BLaER1 (cell line): ENCODE measurements at regions not wholly inside any gene's neighbourhood (a gene's known extent, or its start where the extent isn't known, plus 50 kb on each side); places are given as distances from the start of the nearest gene placed in this dataset.

Experiments
- H3K27ac ChIP-seq: shearing (Covaris generic); formaldehyde crosslinking; 2 replicates; pipeline ENCODE4 v1.8.1; 2022
- H3K27me3 ChIP-seq: shearing (Covaris generic); formaldehyde crosslinking; 2 replicates; pipeline ENCODE4 v1.8.1; 2022
- H3K36me3 ChIP-seq: shearing (Covaris generic); formaldehyde crosslinking; 2 replicates; pipeline ENCODE4 v1.8.1; 2022
- H3K4me1 ChIP-seq: shearing (Covaris generic); formaldehyde crosslinking; 2 replicates; pipeline ENCODE4 v1.8.1; 2022
- H3K4me2 ChIP-seq: shearing (Covaris generic); formaldehyde crosslinking; 2 replicates; pipeline ENCODE4 v1.8.1; 2022
- H3K4me3 ChIP-seq: shearing (Covaris generic); formaldehyde crosslinking; 2 replicates; pipeline ENCODE4 v1.8.1; 2022
- H3K9ac ChIP-seq: shearing (Covaris generic); formaldehyde crosslinking; 2 replicates; pipeline ENCODE4 v1.8.1; 2022
- H3K9me3 ChIP-seq: shearing (Covaris generic); formaldehyde crosslinking; 2 replicates; pipeline ENCODE4 v1.8.1; 2022
- H4K20me1 ChIP-seq: shearing (Covaris generic); formaldehyde crosslinking; 2 replicates; pipeline ENCODE4 v1.8.1; 2022
- Cebpa-rat ChIP-seq: shearing (Covaris generic); IDR thresholded peaks from 2 replicates; pipeline ENCODE4 v1.8.1; 2022

DNA sequence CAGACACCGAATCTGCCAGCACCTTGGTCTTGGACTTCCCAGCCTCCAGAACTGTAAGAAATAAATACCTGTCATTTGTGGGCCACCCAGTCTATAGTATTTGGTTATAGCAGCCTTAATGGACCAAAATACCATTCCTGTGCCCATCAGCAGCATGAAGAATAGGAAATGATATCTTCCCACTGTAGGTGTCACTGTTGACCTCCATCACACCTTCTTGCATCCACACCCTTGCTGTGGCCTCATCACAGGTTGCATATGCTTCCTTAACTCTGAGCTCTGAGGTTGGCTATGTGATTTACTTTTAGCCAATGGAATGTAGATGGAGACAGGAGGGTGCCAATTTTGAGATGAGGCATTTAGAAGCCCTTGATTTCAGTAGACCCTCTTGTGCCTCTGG, 242.0 kb upstream of the TSHZ3 start:
- Histone ChIP-seq H3K4me2 (no peak overlapping the region), H3K27ac (no peak overlapping the region), H4K20me1 (no peaks in the 10 kb centered on the region), H3K36me3 (no peaks in the 10 kb centered on the region), H3K4me1 (0 out of 2 replicates have a peak, but pooled peaks cover 4% of the 10 kb centered on the region), H3K9me3 (no peaks in the 10 kb centered on the region), H3K4me3 (no peak overlapping the region), H3K9ac (no peak overlapping the region), H3K27me3 (no peaks in the 10 kb centered on the region)
- TF ChIP-seq Cebpa-rat: no peak

DNA sequence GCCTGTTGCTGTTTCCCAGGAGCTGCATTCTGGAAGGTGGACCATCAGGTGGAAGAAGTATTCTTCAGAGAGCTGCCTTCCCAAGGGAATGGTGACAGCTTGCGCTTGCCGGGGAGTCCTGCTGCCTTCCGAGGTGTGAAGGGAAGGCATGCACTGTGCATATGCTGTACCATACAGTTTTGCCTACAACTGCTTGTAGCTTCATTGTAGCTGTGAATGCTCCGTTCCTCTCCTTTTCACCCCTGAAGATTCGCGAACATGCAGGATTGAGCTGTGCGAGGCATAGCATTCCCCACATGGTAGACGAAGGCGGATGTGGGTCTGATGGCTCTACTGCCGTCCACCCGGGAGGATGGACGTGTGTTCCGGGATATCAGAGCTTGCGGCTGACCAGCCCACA, 243.2 kb upstream of the TSHZ3 start:
- Histone ChIP-seq H3K4me1 (0 out of 2 replicates have a peak, but pooled peaks cover 4% of the 10 kb centered on the region), H3K27me3 (no peaks in the 10 kb centered on the region), H3K4me3 (no peak overlapping the region), H3K36me3 (no peaks in the 10 kb centered on the region), H3K9ac (no peak overlapping the region), H3K4me2 (no peak overlapping the region), H3K27ac (no peak overlapping the region), H4K20me1 (no peaks in the 10 kb centered on the region), H3K9me3 (no peaks in the 10 kb centered on the region)
- TF ChIP-seq Cebpa-rat: no peak

DNA sequence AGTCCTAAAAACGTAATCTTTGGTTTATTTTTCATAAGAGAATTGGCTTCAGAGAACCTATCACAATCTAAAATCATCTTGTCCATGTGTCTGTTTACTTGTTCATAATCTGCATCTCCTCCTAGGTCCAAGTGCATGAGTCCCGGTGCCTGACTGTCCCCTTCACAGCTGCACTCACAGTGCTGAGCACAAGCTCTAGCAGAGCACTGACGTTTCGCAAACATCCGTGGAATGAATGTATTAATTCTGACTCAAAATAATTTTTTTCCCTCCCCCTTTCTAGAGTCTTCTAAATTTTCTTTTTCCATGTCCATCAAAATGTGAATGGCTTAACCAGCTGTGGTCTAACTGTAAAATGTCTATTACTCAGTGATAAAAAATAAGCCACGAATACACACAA, 245.5 kb upstream of the TSHZ3 start:
- Histone ChIP-seq H3K4me1 (0 out of 2 replicates have a peak, but pooled peaks cover 4% of the 10 kb centered on the region), H4K20me1 (no peaks in the 10 kb centered on the region), H3K9me3 (no peaks in the 10 kb centered on the region), H3K9ac (no peak overlapping the region), H3K27ac (no peak overlapping the region), H3K27me3 (no peaks in the 10 kb centered on the region), H3K4me2 (no peak overlapping the region), H3K4me3 (no peak overlapping the region), H3K36me3 (no peaks in the 10 kb centered on the region)
- TF ChIP-seq Cebpa-rat: no peak

DNA sequence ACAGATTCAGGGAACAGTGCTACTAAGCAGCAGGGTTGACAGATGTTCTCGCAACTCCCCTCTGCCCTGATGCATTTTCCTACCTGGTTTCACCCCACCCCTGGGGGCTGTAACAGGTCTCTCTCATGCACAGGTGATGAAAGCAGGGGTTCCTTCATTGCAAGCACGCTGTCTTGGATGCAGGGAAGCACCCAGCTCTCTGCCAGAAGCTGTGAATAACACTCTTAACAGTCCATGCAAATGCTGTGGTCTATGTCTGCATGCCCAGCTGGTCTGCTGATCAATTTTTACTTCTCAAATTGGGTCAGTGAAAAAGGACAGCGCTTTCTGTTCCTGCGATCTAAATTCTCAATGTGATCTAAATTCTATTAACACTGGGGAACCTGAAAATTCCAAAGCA, 246.3 kb upstream of the TSHZ3 start:
- H3K4me2 ChIP-seq: no peak overlapping the region
- H3K4me1 ChIP-seq: 0 out of 2 replicates have a peak, but pooled peaks cover 4% of the 10 kb centered on the region
- H3K9me3 ChIP-seq: no peaks in the 10 kb centered on the region
- no peaks in the 10 kb centered on the region for H3K27me3 ChIP-seq
- no peaks in the 10 kb centered on the region for H4K20me1 ChIP-seq
- no peaks in the 10 kb centered on the region for H3K36me3 ChIP-seq
- no peak overlapping the region for H3K27ac ChIP-seq
- H3K9ac ChIP-seq: no peak overlapping the region
- no peak for TF ChIP-seq Cebpa-rat
- H3K4me3 ChIP-seq: no peak overlapping the region

DNA sequence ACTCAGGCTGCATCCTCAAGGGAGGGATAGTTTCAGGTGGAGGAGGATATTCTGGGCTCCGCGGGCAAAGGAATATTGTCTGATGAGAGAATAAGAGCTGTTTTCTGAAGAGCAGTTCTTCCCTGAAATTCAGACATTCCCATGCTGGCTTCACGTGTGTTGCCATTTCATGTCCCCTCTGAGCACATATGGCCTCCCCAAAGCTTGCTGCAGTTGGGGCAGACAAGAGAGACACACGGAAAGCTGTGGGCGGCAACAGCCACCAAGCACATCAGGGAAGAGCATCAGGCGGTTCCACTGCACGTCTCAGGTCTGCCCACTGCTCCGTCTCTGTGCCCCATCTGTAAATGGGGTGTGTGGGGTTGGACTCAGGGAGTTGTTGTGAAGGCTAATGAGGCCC, 247.5 kb upstream of the TSHZ3 start:
- no peak overlapping the region for H3K4me2 ChIP-seq
- no peaks in the 10 kb centered on the region for H3K36me3 ChIP-seq
- no peak overlapping the region for H3K27ac ChIP-seq
- no peaks in the 10 kb centered on the region for H3K9me3 ChIP-seq
- H3K9ac ChIP-seq: no peak overlapping the region
- H3K27me3 ChIP-seq: no peaks in the 10 kb centered on the region
- TF ChIP-seq Cebpa-rat: no peak
- H4K20me1 ChIP-seq: no peaks in the 10 kb centered on the region
- H3K4me3 ChIP-seq: no peak overlapping the region
- H3K4me1 ChIP-seq: 0 out of 2 replicates have a peak, but pooled peaks cover 4% of the 10 kb centered on the region

DNA sequence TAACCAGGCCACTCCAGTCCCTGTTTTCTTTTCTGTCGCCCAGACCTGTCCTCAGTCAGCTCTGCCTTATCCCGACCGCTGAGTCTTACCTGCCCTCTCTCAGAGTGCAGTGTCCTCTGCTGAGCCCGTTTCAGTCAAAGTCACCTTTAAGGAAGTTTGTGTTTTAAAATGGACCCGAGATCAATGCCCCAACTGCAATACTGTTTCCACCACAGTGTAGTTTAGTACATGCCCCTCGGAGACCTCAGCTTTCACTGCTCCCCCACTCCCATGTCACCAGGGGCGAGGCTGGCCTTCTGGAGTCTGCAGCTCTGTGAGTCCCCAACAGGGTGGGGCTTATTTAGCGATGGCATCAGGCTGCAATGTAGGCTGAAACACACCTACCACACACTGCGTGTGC, 248.4 kb upstream of the TSHZ3 start:
- Histone ChIP-seq H3K9ac (no peak overlapping the region), H3K4me1 (0 out of 2 replicates have a peak, but pooled peaks cover 4% of the 10 kb centered on the region), H3K27ac (no peak overlapping the region), H3K4me2 (no peak overlapping the region), H3K27me3 (no peaks in the 10 kb centered on the region), H3K36me3 (no peaks in the 10 kb centered on the region), H3K9me3 (no peaks in the 10 kb centered on the region), H4K20me1 (no peaks in the 10 kb centered on the region), H3K4me3 (no peak overlapping the region)
- TF ChIP-seq Cebpa-rat: no peak

DNA sequence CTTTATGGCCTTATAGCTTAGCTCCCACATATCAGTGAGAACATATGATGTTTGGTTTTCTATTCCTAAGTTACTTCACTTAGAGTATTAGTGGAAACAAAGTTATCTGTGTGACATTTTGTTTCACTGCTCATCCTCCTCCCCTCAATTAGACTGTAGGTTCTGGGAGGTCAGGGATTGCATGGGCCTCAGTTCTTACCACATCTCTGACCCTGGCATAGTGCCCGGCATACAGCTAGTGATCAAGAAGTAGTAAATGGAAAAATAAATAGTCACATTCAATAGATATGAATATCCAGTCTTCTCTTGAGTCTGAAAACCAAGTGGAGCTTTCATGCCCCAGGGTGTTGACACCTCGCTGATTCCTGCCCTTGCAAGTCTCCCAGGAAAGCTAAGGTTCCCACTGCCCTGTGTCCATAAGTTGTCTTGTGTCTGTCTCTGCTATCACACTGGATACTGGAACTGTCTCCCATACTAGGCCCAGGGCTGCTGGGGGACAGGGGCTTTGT, 249.5 kb upstream of the TSHZ3 start:
- H3K36me3 ChIP-seq: no peaks in the 10 kb centered on the region
- no peak overlapping the region for H3K4me3 ChIP-seq
- H3K4me1 ChIP-seq: 0 out of 2 replicates have a peak, but pooled peaks cover 4% of the 10 kb centered on the region
- H3K27ac ChIP-seq: no peak overlapping the region
- H3K9me3 ChIP-seq: no peaks in the 10 kb centered on the region
- no peak overlapping the region for H3K4me2 ChIP-seq
- no peak overlapping the region for H3K9ac ChIP-seq
- no peak for TF ChIP-seq Cebpa-rat
- no peaks in the 10 kb centered on the region for H4K20me1 ChIP-seq
- H3K27me3 ChIP-seq: no peaks in the 10 kb centered on the region

DNA sequence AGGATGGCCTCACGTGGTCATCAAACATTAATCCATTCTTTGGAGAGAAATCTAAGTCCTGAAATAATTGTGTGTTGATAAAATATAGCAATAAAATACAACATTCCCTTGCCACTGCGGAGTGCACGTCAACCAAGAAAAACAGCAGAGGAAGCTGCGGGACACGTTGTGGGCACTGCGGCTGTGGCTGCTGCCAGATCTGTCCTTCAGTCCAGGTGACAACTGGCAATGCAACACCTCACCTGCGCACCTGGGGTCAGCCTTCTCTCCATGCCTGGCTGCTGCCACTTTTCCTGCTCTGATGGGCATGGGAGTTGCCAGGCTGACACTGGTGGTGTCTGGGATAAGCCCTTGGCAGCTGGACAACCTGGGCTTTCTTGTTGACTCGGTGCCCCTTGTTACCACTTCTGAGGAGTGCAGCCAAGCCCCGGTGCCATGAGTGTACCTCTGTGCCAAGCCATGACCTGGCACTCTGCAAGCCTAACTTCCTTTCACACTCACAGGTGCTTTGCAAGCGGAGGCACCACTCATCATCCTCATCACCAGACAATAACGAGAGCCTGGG, 251.6 kb upstream of the TSHZ3 start:
- Histone ChIP-seq H3K27me3 (no peaks in the 10 kb centered on the region), H3K36me3 (no peaks in the 10 kb centered on the region), H3K27ac (no peak overlapping the region), H3K4me3 (no peak overlapping the region), H3K9ac (no peak overlapping the region), H3K4me2 (no peak overlapping the region), H3K9me3 (no peaks in the 10 kb centered on the region), H4K20me1 (no peaks in the 10 kb centered on the region), H3K4me1 (no peaks in the 10 kb centered on the region)
- TF ChIP-seq Cebpa-rat: no peak

DNA sequence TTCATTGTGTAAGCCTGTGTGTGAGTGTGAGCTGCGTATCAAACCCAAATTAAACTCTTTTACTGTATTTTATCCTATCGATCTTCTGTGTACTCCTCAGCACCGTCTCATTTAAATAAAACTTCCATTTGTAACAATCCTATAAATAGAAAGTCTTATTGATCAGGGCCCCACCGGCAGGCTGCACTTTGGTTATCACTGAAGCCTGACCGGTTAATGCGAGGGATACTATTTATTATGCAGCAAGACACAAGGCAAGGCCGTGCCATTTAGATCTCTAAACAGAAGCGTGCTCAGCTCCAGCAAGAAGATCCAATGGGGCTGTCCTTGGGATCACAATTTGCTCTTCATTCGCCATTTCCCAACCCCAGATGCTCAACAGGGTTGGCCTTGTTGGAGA, 252.6 kb upstream of the TSHZ3 start:
- H3K4me1 ChIP-seq: no peaks in the 10 kb centered on the region
- no peaks in the 10 kb centered on the region for H3K27me3 ChIP-seq
- H3K4me3 ChIP-seq: no peak overlapping the region
- no peaks in the 10 kb centered on the region for H4K20me1 ChIP-seq
- H3K4me2 ChIP-seq: no peak overlapping the region
- H3K27ac ChIP-seq: no peak overlapping the region
- H3K9ac ChIP-seq: no peak overlapping the region
- no peaks in the 10 kb centered on the region for H3K9me3 ChIP-seq
- H3K36me3 ChIP-seq: no peaks in the 10 kb centered on the region
- TF ChIP-seq Cebpa-rat: no peak

DNA sequence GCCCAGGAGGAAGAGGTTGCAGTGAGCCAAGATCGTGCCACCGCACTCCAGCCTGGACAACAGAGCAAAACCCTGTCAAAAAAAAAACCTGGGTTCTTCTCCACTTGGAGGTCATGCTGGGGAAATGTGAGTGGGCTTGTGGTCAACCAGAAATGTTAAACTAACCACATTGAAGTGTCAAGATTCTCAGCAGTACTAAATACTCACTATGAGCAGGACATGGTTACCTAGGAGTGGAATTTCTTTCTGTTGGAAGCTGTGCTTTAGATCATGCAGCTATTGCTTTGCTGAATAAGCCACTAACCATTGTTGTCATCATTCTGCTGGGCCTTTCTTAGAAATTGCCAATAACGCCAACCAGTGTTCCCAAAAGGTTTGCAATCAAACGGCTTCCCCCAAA, 253.3 kb upstream of the TSHZ3 start:
- H4K20me1 ChIP-seq: no peaks in the 10 kb centered on the region
- no peak overlapping the region for H3K4me2 ChIP-seq
- no peaks in the 10 kb centered on the region for H3K4me1 ChIP-seq
- H3K9me3 ChIP-seq: no peaks in the 10 kb centered on the region
- H3K4me3 ChIP-seq: no peak overlapping the region
- no peaks in the 10 kb centered on the region for H3K27me3 ChIP-seq
- H3K36me3 ChIP-seq: no peaks in the 10 kb centered on the region
- H3K9ac ChIP-seq: no peak overlapping the region
- no peak for TF ChIP-seq Cebpa-rat
- H3K27ac ChIP-seq: no peak overlapping the region
